ENCODE measurements at regions not wholly inside any gene's neighbourhood (a gene's known extent, or its start where the extent isn't known, plus 50 kb on each side); places are given as distances from the start of the nearest gene placed in this dataset.

GRCh38 chr10:118407026-118407425 is 64.9 kb upstream of the FAM204A start:
- no peaks in the 10 kb centered on the region for H3K4me1 ChIP-seq
- peaks cover 38% of the 10 kb centered on the region for H3K27me3 ChIP-seq
- no peak overlapping the region for H3K27ac ChIP-seq
- H3K9me3 ChIP-seq: no peaks in the 10 kb centered on the region
- no peak for DNase-seq (ENCODE audit: low spot score in 2 of 2)
- TF ChIP-seq CTCF (IDR thresholded peaks at IDR 0.05): no peak
- TF ChIP-seq EP300 (IDR thresholded peaks at IDR 0.05): no peak
- TF ChIP-seq POLR2A (IDR thresholded peaks at IDR 0.05): no peak
- no peak for TF ChIP-seq POLR2AphosphoS5 (IDR thresholded peaks at IDR 0.05)
- no peaks in the 10 kb centered on the region for H3K36me3 ChIP-seq
- no peak overlapping the region for H3K4me3 ChIP-seq

GRCh38 chr10:118405928-118406327 is 63.8 kb upstream of the FAM204A start:
- DNase-seq (ENCODE audit: low spot score in 2 of 2): no peak
- H3K36me3 ChIP-seq: no peaks in the 10 kb centered on the region

GRCh38 chr10:118403967-118404366 is 61.8 kb upstream of the FAM204A start:
- no peaks in the 10 kb centered on the region for H3K36me3 ChIP-seq
- no peak for TF ChIP-seq POLR2AphosphoS5 (IDR thresholded peaks at IDR 0.05)
- H3K4me1 ChIP-seq: no peaks in the 10 kb centered on the region
- no peaks in the 10 kb centered on the region for H3K9me3 ChIP-seq
- no peak overlapping the region for H3K27ac ChIP-seq
- no peak overlapping the region for H3K4me3 ChIP-seq
- H3K27me3 ChIP-seq: peaks cover 31% of the 10 kb centered on the region
- DNase-seq (ENCODE audit: low spot score in 2 of 2): no peak
- 68% methylated on average over 3 of the region's 3 CpGs for WGBS

More at GRCh38 chr10:118405928-118406327, 63.8 kb upstream of the FAM204A start:
- Histone ChIP-seq H3K4me3 (no peak overlapping the region), H3K4me1 (no peaks in the 10 kb centered on the region), H3K27me3 (peaks cover 35% of the 10 kb centered on the region), H3K9me3 (no peaks in the 10 kb centered on the region), H3K27ac (no peak overlapping the region)
- no peak for TF ChIP-seq POLR2A (IDR thresholded peaks at IDR 0.05)
- no peak for TF ChIP-seq CTCF (IDR thresholded peaks at IDR 0.05)
- no peak for TF ChIP-seq POLR2AphosphoS5 (IDR thresholded peaks at IDR 0.05)
- TF ChIP-seq EP300 (IDR thresholded peaks at IDR 0.05): no peak
- 54% methylated on average over 3 of the region's 3 CpGs for WGBS

GRCh38 chr10:118401708-118402193 is 59.6 kb upstream of the FAM204A start:
- Histone ChIP-seq H3K27me3 (peaks cover 31% of the 10 kb centered on the region), H3K4me1 (no peaks in the 10 kb centered on the region), H3K9me3 (no peaks in the 10 kb centered on the region), H3K36me3 (no peaks in the 10 kb centered on the region), H3K4me3 (no peak overlapping the region), H3K27ac (no peak overlapping the region)
- TF ChIP-seq POLR2A (IDR thresholded peaks at IDR 0.05) (no peak), CTCF (IDR thresholded peaks at IDR 0.05) (no peak), POLR2AphosphoS5 (IDR thresholded peaks at IDR 0.05) (no peak), EP300 (IDR thresholded peaks at IDR 0.05) (no peak)
- WGBS: 98% methylated on average over 2 of the region's 2 CpGs
- DNase-seq (ENCODE audit: low spot score in 2 of 2): no peak

- peaks cover 13% of the 10 kb centered on the region for H3K4me1 ChIP-seq
- no peak for TF ChIP-seq CTCF (IDR thresholded peaks at IDR 0.05)
- no peak for TF ChIP-seq EP300 (IDR thresholded peaks at IDR 0.05)
- no peak for TF ChIP-seq POLR2AphosphoS5 (IDR thresholded peaks at IDR 0.05)
- TF ChIP-seq POLR2A (IDR thresholded peaks at IDR 0.05): no peak
- no peaks in the 10 kb centered on the region for H3K9me3 ChIP-seq
- 87% methylated on average over 3 of the region's 4 CpGs for WGBS
- H3K4me3 ChIP-seq: no peak overlapping the region
- no peaks in the 10 kb centered on the region for H3K36me3 ChIP-seq
- peaks cover under 1% of the 10 kb centered on the region for H3K27me3 ChIP-seq
- H3K27ac ChIP-seq: no peak overlapping the region
- DNase-seq (ENCODE audit: low spot score in 2 of 2): no peak
Observed at GRCh38 chr10:118397391-118397790, 55.3 kb upstream of the FAM204A start.

- no peaks in the 10 kb centered on the region for H3K9me3 ChIP-seq
- H3K27me3 ChIP-seq: no peaks in the 10 kb centered on the region
- no peak overlapping the region for H3K27ac ChIP-seq
- H3K4me3 ChIP-seq: no peak overlapping the region
- TF ChIP-seq EP300 (IDR thresholded peaks at IDR 0.05) (no peak), POLR2AphosphoS5 (IDR thresholded peaks at IDR 0.05) (no peak), CTCF (IDR thresholded peaks at IDR 0.05) (no peak), POLR2A (IDR thresholded peaks at IDR 0.05) (no peak)
- DNase-seq (ENCODE audit: low spot score in 2 of 2): no peak
- peaks cover 13% of the 10 kb centered on the region for H3K4me1 ChIP-seq
- H3K36me3 ChIP-seq: no peaks in the 10 kb centered on the region
- WGBS: 81% methylated on average over 5 of the region's 5 CpGs
Observed at GRCh38 chr10:118395947-118396346, 53.8 kb upstream of the FAM204A start.

All from suprapubic skin (tissue), 4 donors.